ENCODE measurements at regions not wholly inside any gene's neighbourhood (a gene's known extent, or its start where the extent isn't known, plus 50 kb on each side); places are given as distances from the start of the nearest gene placed in this dataset.
"Not testable (repeated sequence)": the region's sequence is repeated elsewhere in the genome, so short reads cannot be mapped to it uniquely, and the experiment has no call there.

- no peak for DNase-seq
- TF ChIP-seq GATA1 (IDR thresholded peaks at IDR 0.05; ENCODE audit: low read depth, low read length), result no peak
- TF ChIP-seq POLR2A (IDR thresholded peaks at IDR 0.05; ENCODE audit: low read length), result no peak
These were observed 85.5 kb downstream of the APIP start for GRCh38 chr11:34830648-34831047.

DNA sequence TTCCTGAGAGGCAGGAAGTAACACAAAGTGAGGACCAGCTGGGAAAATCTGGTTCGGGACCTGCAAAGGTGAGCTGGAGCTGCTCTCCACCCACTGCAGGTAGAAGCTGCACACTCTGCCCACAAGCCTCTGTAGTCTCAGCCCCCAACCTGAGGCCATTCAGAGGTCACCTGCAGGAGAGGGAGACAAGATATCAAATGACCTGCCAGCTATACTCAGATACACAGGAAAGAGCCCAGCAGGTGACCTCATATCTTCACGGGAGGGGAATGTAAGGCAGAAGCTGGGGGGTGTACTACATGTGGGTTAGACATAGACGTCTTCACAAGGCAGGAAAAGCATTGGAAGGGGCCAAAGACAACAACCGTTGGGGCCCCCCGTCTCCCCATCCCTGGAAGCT is 86.1 kb downstream of the APIP start:
- no peak for DNase-seq
- TF ChIP-seq GATA1 (IDR thresholded peaks at IDR 0.05; ENCODE audit: low read depth, low read length), result no peak
- TF ChIP-seq POLR2A (IDR thresholded peaks at IDR 0.05; ENCODE audit: low read length), result no peak

- no peak for TF ChIP-seq POLR2A (IDR thresholded peaks at IDR 0.05; ENCODE audit: low read length)
- no peak for TF ChIP-seq GATA1 (IDR thresholded peaks at IDR 0.05; ENCODE audit: low read depth, low read length)
- DNase-seq, result no peak
These were observed 89.0 kb downstream of the APIP start for GRCh38 chr11:34827228-34827627.

GRCh38 chr11:34826384-34826726 is 89.8 kb downstream of the APIP start:
- DNase-seq, result no peak
- TF ChIP-seq GATA1 (IDR thresholded peaks at IDR 0.05; ENCODE audit: low read depth, low read length) (no peak), POLR2A (IDR thresholded peaks at IDR 0.05; ENCODE audit: low read length) (no peak)

- TF ChIP-seq GATA1 (IDR thresholded peaks at IDR 0.05; ENCODE audit: low read depth, low read length) (no peak), POLR2A (IDR thresholded peaks at IDR 0.05; ENCODE audit: low read length) (no peak)
- no peak for DNase-seq
These were observed 90.4 kb downstream of the APIP start for GRCh38 chr11:34825670-34826383.

- no peak for DNase-seq
- TF ChIP-seq GATA1 (IDR thresholded peaks at IDR 0.05; ENCODE audit: low read depth, low read length) (no peak), POLR2A (IDR thresholded peaks at IDR 0.05; ENCODE audit: low read length) (no peak)
These were observed 90.9 kb downstream of the APIP start for GRCh38 chr11:34825315-34825669.

DNA sequence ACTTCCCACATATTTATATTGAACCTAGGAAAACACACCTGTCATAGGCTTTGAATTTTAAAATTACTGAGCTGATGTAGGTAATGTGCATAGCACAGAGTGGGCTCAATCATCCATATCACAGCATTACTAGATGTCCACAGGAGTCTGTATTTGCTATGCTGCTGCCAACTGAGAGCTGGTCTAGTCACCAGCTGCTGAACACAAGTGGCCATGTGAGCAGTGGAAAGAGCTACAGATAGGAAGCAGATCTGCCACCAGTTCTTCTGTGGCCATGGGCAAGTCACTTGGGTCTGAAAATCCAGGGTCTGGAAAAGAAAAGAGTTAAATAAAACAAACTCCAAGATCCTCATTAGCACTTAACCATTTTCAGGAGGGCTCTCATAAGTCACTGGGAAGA is 91.8 kb downstream of the APIP start:
- no peak for DNase-seq
- TF ChIP-seq POLR2A (IDR thresholded peaks at IDR 0.05; ENCODE audit: low read length) (no peak), GATA1 (IDR thresholded peaks at IDR 0.05; ENCODE audit: low read depth, low read length) (no peak)

GRCh38 chr11:34823639-34824038 is 92.5 kb downstream of the APIP start:
- TF ChIP-seq POLR2A (IDR thresholded peaks at IDR 0.05; ENCODE audit: low read length) (no peak), GATA1 (IDR thresholded peaks at IDR 0.05; ENCODE audit: low read depth, low read length) (no peak)
- DNase-seq, result no peak

GRCh38 chr11:34823197-34823596 is 93.0 kb downstream of the APIP start:
- TF ChIP-seq POLR2A (IDR thresholded peaks at IDR 0.05; ENCODE audit: low read length), result no peak
- no peak for TF ChIP-seq GATA1 (IDR thresholded peaks at IDR 0.05; ENCODE audit: low read depth, low read length)
- no peak for DNase-seq

GRCh38 chr11:34819740-34820482 is 96.3 kb downstream of the APIP start:
- TF ChIP-seq POLR2A (IDR thresholded peaks at IDR 0.05; ENCODE audit: low read length) (no peak), GATA1 (IDR thresholded peaks at IDR 0.05; ENCODE audit: low read depth, low read length) (no peak)

GRCh38 chr11:34817812-34818211 is 98.4 kb downstream of the APIP start:
- not testable (repeated sequence) for DNase-seq

More at GRCh38 chr11:34819740-34820482, 96.3 kb downstream of the APIP start:
- no peak for DNase-seq

- TF ChIP-seq GATA1 (IDR thresholded peaks at IDR 0.05; ENCODE audit: low read depth, low read length) (no peak), POLR2A (IDR thresholded peaks at IDR 0.05; ENCODE audit: low read length) (no peak)
- peak in 1 of 2 experiments; percentile 3 for DNase-seq
These were observed 99.4 kb downstream of the APIP start for GRCh38 chr11:34816698-34817213.

DNA sequence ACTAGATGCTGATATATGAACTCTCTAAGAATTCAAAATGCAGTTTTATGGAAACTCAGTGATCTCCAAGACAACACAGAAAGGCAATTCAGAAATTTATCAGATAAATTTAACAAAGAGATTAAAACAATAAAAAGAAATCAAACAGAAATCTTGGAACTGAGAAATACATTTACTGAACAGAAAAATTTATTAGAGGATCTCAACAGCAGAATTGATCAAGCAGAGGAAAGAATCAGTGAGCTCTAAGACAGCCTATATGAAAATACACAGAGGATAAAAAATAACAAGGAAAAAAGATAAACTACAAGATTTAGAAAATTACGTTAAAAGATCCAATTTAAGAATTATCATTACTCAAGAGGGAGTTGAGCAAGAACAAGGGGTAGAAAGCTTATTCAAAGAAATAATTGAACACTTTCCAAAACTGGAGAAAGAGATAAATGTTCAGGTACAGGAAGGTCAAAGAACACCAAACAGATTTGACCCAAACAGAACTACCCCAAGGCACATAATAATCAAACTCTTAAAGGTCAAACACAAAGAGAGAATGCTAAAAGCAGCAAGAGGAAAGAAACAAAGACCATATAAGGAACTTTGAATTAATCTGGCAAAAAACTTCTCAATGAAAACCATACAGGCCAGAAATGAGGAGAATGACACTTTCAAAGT is 103.1 kb downstream of the APIP start:
- no peak for TF ChIP-seq POLR2A (IDR thresholded peaks at IDR 0.05; ENCODE audit: low read length)
- DNase-seq, result no peak

DNA sequence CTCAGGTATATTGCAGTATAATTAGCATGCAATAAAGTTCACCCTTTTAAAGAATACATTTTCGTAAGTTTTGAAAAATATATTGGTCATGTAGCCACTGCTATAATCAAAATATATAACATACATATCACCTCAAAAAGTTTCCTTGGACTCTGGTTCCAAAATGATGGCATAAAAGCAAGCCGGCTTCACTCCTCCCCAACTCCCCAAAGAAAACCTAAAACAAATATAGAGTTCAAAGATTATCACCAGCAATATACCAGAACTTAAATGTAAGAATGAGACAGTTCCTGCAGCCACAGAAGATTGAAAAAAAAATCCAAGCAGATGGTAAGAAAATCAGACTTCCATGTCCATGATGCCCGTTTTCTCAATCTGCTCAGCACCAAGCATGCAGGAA is 104.3 kb downstream of the APIP start:
- no peak for DNase-seq
- TF ChIP-seq POLR2A (IDR thresholded peaks at IDR 0.05; ENCODE audit: low read length), result no peak
- TF ChIP-seq GATA1 (IDR thresholded peaks at IDR 0.05; ENCODE audit: low read depth, low read length), result no peak
